Activated CD4-positive, alpha-beta T cell treated with anti-CD3 and anti-CD28 coated beads, Interleukin-2, amount 50 U/mL, for 4 hours (primary cell): ENCODE measurements at regions not wholly inside any gene's neighbourhood (a gene's known extent, or its start where the extent isn't known, plus 50 kb on each side); places are given as distances from the start of the nearest gene placed in this dataset.

ENCODE experiments used
- DNase-seq, 2 experiments: peaks; one replicate each; pipeline ENCODE4 v3.0.0-alpha.2; 2020

- DNase-seq: no peak
Observed at GRCh38 chr11:71201936-71202597, 50.3 kb downstream of the SHANK2 start.

GRCh38 chr11:71201231-71201630, 51.1 kb downstream of the SHANK2 start:
- no peak for DNase-seq

- DNase-seq: no peak
Observed at GRCh38 chr11:71200761-71201160, 51.6 kb downstream of the SHANK2 start.

- DNase-seq: no peak
Observed at GRCh38 chr11:71200172-71200716, 52.1 kb downstream of the SHANK2 start.

- DNase-seq: no peak
Observed at GRCh38 chr11:71199226-71199820, 53.1 kb downstream of the SHANK2 start.

- no peak for DNase-seq
Observed at GRCh38 chr11:71198823-71199165, 53.6 kb downstream of the SHANK2 start.

GRCh38 chr11:71198141-71198822, 54.1 kb downstream of the SHANK2 start:
- no peak for DNase-seq

- no peak for DNase-seq
Observed at GRCh38 chr11:71197096-71197495, 55.3 kb downstream of the SHANK2 start.

- DNase-seq: no peak
Observed at GRCh38 chr11:71194710-71195109, 57.7 kb downstream of the SHANK2 start.

- DNase-seq: no peak
Observed at GRCh38 chr11:71193431-71193830, 58.9 kb downstream of the SHANK2 start.

- DNase-seq: no peak
Observed at GRCh38 chr11:71192629-71193028, 59.7 kb downstream of the SHANK2 start.

GRCh38 chr11:71191201-71191600, 61.2 kb downstream of the SHANK2 start:
- no peak for DNase-seq

- no peak for DNase-seq
Observed at GRCh38 chr11:71190551-71190950, 61.8 kb downstream of the SHANK2 start.

GRCh38 chr11:71189768-71190315, 62.5 kb downstream of the SHANK2 start:
- DNase-seq: no peak

- no peak for DNase-seq
Observed at GRCh38 chr11:71188886-71189767, 63.2 kb downstream of the SHANK2 start.

- DNase-seq: no peak
Observed at GRCh38 chr11:71188073-71188472, 64.3 kb downstream of the SHANK2 start.

- no peak for DNase-seq
Observed at GRCh38 chr11:71186806-71187205, 65.6 kb downstream of the SHANK2 start.

GRCh38 chr11:71185411-71185810, 67.0 kb downstream of the SHANK2 start:
- no peak for DNase-seq

GRCh38 chr11:71184421-71185210, 67.8 kb downstream of the SHANK2 start:
- no peak for DNase-seq

GRCh38 chr11:71183878-71184277, 68.5 kb downstream of the SHANK2 start:
- no peak for DNase-seq

- DNase-seq: no peak
Observed at GRCh38 chr11:71182791-71183677, 69.3 kb downstream of the SHANK2 start.
